ENCODE measurements at regions not wholly inside any gene's neighbourhood (a gene's known extent, or its start where the extent isn't known, plus 50 kb on each side); places are given as distances from the start of the nearest gene placed in this dataset.

- Histone ChIP-seq H4K20me1 (replicated peaks in 1 of 2; ENCODE audit: control insufficient read depth in 1 of 2, insufficient read depth in 2 of 2, low read length in 2 of 2) (no peaks in the 10 kb centered on the region), H2AK5ac (ENCODE audit: low read depth, low read length) (no peak overlapping the region), H3K18ac (ENCODE audit: extremely low read depth, low read length) (no peak overlapping the region), H3K4me3 (ENCODE audit: extremely low read depth in 1 of 4, insufficient read depth in 2 of 4, low read depth in 3 of 4, low read length in 4 of 4) (no peak overlapping the region), H3K27ac (ENCODE audit: low read depth, low read length) (no peak overlapping the region), H2BK20ac (ENCODE audit: low read length) (no peak overlapping the region), H3K9ac (replicated peaks in 1 of 4; ENCODE audit: extremely low read depth in 1 of 4, low read depth in 3 of 4, low read length in 3 of 4) (no peak overlapping the region), H2BK5ac (ENCODE audit: low read depth, low read length) (no peak overlapping the region), H3K79me2 (ENCODE audit: control insufficient read depth in 1 of 2, insufficient read depth in 2 of 2, low read length in 2 of 2) (no peaks in the 10 kb centered on the region), H2BK12ac (ENCODE audit: low read depth, low read length) (no peak overlapping the region), H3K23me2 (ENCODE audit: low read depth, low read length) (no peaks in the 10 kb centered on the region), H4K91ac (replicated peaks; ENCODE audit: insufficient read length, low read length) (no peak overlapping the region), H2AFZ (ENCODE audit: low read length) (no peak overlapping the region), H3K79me1 (ENCODE audit: low read depth, low read length) (no peaks in the 10 kb centered on the region), H2BK15ac (ENCODE audit: low read length) (no peak overlapping the region), H3K23ac (ENCODE audit: insufficient read length) (no peak overlapping the region), H3K27me3 (replicated peaks in 1 of 4; ENCODE audit: control insufficient read depth in 3 of 4, extremely low read depth in 1 of 4, insufficient read depth in 3 of 4, low read length in 3 of 4) (no peaks in the 10 kb centered on the region), H3K36me3 (ENCODE audit: control insufficient read depth in 2 of 4, insufficient read depth in 4 of 4, low read length in 3 of 4) (no peaks in the 10 kb centered on the region), H3K9me3 (ENCODE audit: insufficient read depth in 2 of 2, low read depth in 1 of 2, low read length in 1 of 2) (no peaks in the 10 kb centered on the region), H2BK120ac (replicated peaks; ENCODE audit: low read depth, low read length) (no peak overlapping the region), H3K14ac (ENCODE audit: insufficient read length) (no peak overlapping the region), H4K5ac (ENCODE audit: insufficient read length, low read depth, low read length) (no peak overlapping the region), H3K4me2 (ENCODE audit: insufficient read depth in 1 of 2, low read depth in 2 of 2, low read length in 2 of 2) (no peak overlapping the region), H4K8ac (ENCODE audit: extremely low read depth, insufficient read depth, low read length) (no peak overlapping the region), H3K4ac (replicated peaks; ENCODE audit: insufficient read length, low read depth, low read length) (no peak overlapping the region), H3K4me1 (replicated peaks in 1 of 4; ENCODE audit: control insufficient read depth in 3 of 4, insufficient read depth in 4 of 4, low read length in 3 of 4) (no peaks in the 10 kb centered on the region), H3K56ac (replicated peaks; ENCODE audit: insufficient read length, low read depth, low read length) (no peak overlapping the region)
- FAIRE-seq, result no peak
- TF ChIP-seq CBX8 (IDR thresholded peaks at IDR 0.05; ENCODE audit: borderline replicate concordance, low read depth, low read length) (no peak), SRF (IDR thresholded peaks at IDR 0.05; ENCODE audit: low read depth, low read length) (no peak), RXRA (IDR thresholded peaks at IDR 0.05; ENCODE audit: insufficient read depth, low read depth, low read length) (no peak), TEAD4 (IDR thresholded peaks at IDR 0.05; ENCODE audit: low read depth, low read length) (no peak), RFX5 (IDR thresholded peaks at IDR 0.05; ENCODE audit: borderline replicate concordance, low read depth, low read length) (no peak), EZH2 (IDR thresholded peaks at IDR 0.05; ENCODE audit: low read depth, low read length, severe bottlenecking) (no peak), PHF8 (conservative IDR thresholded peaks at IDR 0.05; ENCODE audit: low read depth, low read length) (no peak), SIX5 (IDR thresholded peaks at IDR 0.05; ENCODE audit: low read depth, low read length) (no peak), TAF7 (optimal IDR thresholded peaks at IDR 0.05; ENCODE audit: borderline replicate concordance, low read depth, low read length) (no peak), POLR2AphosphoS5 (IDR thresholded peaks at IDR 0.05; ENCODE audit: low read depth, low read length) (no peak)
- TF ChIP-seq, protein P1, sequence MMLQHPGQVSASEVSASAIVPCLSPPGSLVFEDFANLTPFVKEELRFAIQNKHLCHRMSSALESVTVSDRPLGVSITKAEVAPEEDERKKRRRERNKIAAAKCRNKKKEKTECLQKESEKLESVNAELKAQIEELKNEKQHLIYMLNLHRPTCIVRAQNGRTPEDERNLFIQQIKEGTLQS (IDR thresholded peaks at IDR 0.05; ENCODE audit: insufficient read depth, low read depth, low read length), result no peak
- CTCF ChIA-PET (ENCODE audit: partially characterized antibody), result no interaction called here
- DNase-seq (ENCODE audit: low read depth in 1 of 2, low spot score in 2 of 2), result no peak
- POLR2A ChIA-PET (ENCODE audit: partially characterized antibody), result no interaction called here
Measured at GRCh38 chr5:99022250-99022649, 93.4 kb upstream of the CHD1 start.

Data from H1 (cell line).